Smooth muscle cell (in vitro differentiated cells): ENCODE measurements at regions not wholly inside any gene's neighbourhood (a gene's known extent, or its start where the extent isn't known, plus 50 kb on each side); places are given as distances from the start of the nearest gene placed in this dataset.

Experiments used
- DNase-seq: peaks from one replicate; lab custom pipeline; 2025; ENCODE audit not compliant: unreplicated experiment; lab: John Stamatoyannopoulos, UW
- H2AFZ ChIP-seq: fragments of 200-600 bp; sonication (generic); 2 replicates; pipeline ENCODE4 v1.6.0; 2016; ENCODE audit warnings: antibody characterized with exemption, low read depth, mild to moderate bottlenecking
- H3F3A ChIP-seq: fragments of 200-600 bp; sonication (generic); 2 replicates; pipeline ENCODE4 v1.6.0; 2017; ENCODE audit warnings: antibody characterized with exemption, low read depth
- H3K27ac ChIP-seq: fragments of 200-600 bp; sonication (generic); 2 replicates; pipeline ENCODE4 v1.5.1; 2016; ENCODE audit warnings: low read depth, mild to moderate bottlenecking
- H3K27me3 ChIP-seq: fragments of 200-600 bp; sonication (generic); 2 replicates; pipeline ENCODE4 v1.6.1; 2016; ENCODE audit warnings: low read depth, mild to moderate bottlenecking
- H3K36me3 ChIP-seq: fragments of 200-600 bp; sonication (generic); 2 replicates; pipeline ENCODE4 v1.5.1; 2016; ENCODE audit warnings: low read depth
- H3K4me1 ChIP-seq: fragments of 200-600 bp; sonication (generic); 2 replicates; pipeline ENCODE4 v1.5.1; 2016; ENCODE audit warnings: low read depth
- H3K4me2 ChIP-seq: fragments of 200-600 bp; sonication (generic); 2 replicates; pipeline ENCODE4 v1.6.0; 2016; ENCODE audit warnings: mild to moderate bottlenecking
- H3K4me3 ChIP-seq: fragments of 200-600 bp; sonication (generic); 2 replicates; pipeline ENCODE4 v1.5.1; 2016; ENCODE audit warnings: mild to moderate bottlenecking
- H3K79me2 ChIP-seq: fragments of 200-600 bp; sonication (generic); 2 replicates; pipeline ENCODE4 v1.6.0; 2016; ENCODE audit warnings: low read depth, mild to moderate bottlenecking
- H3K9ac ChIP-seq: fragments of 200-600 bp; sonication (generic); 2 replicates; pipeline ENCODE4 v1.6.0; 2016; ENCODE audit warnings: low read depth
- H3K9me3 ChIP-seq: fragments of 200-600 bp; sonication (generic); replicated peaks from 2 replicates; pipeline ENCODE4 v1.5.1; 2016; ENCODE audit warnings: low read depth
- H4K20me1 ChIP-seq: fragments of 200-600 bp; sonication (generic); 2 replicates; pipeline ENCODE4 v1.6.0; 2016; ENCODE audit warnings: low read depth
- WGBS: methylation state at CpG from one replicate; pipeline ENCODE4 v1.1.7; 2016; ENCODE audit warnings: low lambda C conversion rate; 5-methylcytosine and 5-hydroxymethylcytosine counted together
- TF ChIP-seq, protein P1 (sequence below): fragments of 200-600 bp; sonication (generic); IDR thresholded peaks from 2 replicates; pipeline ENCODE4 v1.5.1; 2017; ENCODE audit warnings: borderline replicate concordance, mild to moderate bottlenecking, antibody characterized with exemption; ENCODE audit not compliant: insufficient read depth, poor library complexity, severe bottlenecking

DNA sequence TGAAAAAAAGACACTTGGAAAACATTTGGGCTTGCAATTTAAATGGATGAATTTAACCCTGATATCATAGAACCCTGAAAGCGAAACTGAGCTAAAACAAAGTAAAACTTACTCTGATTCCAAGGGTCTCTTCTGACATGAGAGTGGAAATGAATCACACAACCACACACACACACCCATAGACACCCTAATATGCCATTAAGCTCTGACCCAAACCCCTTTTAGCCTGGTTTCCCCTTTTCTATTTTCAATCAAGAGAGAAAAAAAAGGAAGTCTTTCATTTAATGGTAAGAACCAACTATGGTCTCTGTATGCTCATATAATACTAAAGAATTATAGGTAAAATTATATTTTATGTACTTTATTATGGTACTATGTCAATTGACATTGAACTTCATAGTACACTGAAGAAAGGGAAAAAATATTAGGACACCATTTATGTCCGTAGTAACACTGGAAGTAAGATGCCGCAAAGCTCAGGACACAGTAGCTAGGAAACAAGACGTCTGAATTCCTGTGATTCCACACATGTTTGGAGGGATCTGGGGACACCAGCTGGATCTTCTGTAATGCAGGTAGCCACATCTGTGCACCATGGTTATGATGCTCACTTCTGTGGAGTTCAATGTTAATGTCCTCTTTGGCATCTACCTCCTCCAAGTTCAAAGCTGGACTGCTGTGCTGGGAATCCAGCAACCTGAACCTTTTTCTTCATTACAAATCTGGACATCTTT lies 95.8 kb downstream of the PCSK1 start:
- no peak overlapping the region for H3K4me2 ChIP-seq
- no peak overlapping the region for H3K9ac ChIP-seq
- H3K79me2 ChIP-seq, result no peaks in the 10 kb centered on the region
- H3K4me1 ChIP-seq, result peaks cover 7% of the 10 kb centered on the region
- H3K4me3 ChIP-seq, result no peak overlapping the region
- H3K27me3 ChIP-seq, result no peaks in the 10 kb centered on the region
- H3K9me3 ChIP-seq, result no peaks in the 10 kb centered on the region
- H3F3A ChIP-seq, result no peaks in the 10 kb centered on the region
- H3K27ac ChIP-seq, result no peak overlapping the region
- H2AFZ ChIP-seq, result no peak overlapping the region
- DNase-seq, result no peak
- 76% methylated on average over 4 of the region's 4 CpGs for whole genome bisulfite sequencing
- H3K36me3 ChIP-seq, result no peaks in the 10 kb centered on the region
- no peaks in the 10 kb centered on the region for H4K20me1 ChIP-seq
- TF ChIP-seq, protein P1, sequence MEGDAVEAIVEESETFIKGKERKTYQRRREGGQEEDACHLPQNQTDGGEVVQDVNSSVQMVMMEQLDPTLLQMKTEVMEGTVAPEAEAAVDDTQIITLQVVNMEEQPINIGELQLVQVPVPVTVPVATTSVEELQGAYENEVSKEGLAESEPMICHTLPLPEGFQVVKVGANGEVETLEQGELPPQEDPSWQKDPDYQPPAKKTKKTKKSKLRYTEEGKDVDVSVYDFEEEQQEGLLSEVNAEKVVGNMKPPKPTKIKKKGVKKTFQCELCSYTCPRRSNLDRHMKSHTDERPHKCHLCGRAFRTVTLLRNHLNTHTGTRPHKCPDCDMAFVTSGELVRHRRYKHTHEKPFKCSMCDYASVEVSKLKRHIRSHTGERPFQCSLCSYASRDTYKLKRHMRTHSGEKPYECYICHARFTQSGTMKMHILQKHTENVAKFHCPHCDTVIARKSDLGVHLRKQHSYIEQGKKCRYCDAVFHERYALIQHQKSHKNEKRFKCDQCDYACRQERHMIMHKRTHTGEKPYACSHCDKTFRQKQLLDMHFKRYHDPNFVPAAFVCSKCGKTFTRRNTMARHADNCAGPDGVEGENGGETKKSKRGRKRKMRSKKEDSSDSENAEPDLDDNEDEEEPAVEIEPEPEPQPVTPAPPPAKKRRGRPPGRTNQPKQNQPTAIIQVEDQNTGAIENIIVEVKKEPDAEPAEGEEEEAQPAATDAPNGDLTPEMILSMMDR, result no peak

DNA sequence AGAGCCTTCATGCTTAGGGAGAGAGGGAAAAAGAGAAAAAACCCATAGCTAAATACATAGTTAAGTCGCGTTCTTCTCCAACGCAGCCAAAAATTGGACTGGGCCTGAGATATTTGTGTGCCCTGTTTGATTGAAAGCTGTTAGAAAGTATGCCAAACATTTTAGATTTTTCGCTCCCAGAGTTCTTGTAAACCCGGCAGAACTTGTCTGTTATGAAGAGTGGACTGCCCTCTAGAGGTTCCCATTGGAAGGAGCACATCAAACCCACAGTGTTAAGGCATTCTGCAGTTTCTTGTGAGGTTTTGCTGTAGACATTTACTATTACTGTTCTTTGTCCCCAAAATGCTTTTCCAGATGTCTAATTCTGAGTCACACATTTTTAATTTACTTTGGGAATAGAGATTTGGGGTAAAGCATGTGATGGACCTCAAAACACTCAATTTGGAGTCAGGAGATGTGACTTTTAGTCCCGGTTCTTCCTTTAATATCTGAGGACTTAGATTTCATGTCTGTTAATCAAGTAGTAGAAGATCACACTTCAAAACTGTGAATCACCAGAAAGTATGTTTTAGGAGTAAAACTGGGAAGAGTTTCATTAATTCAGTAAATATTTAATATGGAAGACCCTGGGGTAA lies 96.6 kb downstream of the PCSK1 start:
- peak; percentile 1 for DNase-seq

DNA sequence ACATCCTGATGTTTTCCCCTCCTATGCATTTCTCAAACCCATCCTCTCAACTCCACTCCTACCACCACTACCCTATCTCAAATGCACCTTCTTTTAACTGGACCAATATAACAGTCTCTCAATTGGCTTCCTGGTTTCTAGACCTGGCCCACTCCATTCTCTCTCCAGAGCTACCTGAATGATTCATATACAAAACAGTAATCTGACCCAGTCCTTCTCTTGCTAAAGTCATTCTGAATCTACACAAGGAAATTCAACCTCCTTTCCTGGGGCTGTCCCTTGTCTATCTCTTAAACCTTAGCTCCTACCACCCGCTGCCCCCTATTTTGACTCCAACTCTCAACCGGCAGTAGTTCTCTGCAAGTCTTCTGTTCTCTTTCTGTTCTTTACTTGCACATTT lies 97.2 kb downstream of the PCSK1 start:
- 81% methylated on average over 2 of the region's 2 CpGs for WGBS
- Histone ChIP-seq H3K4me2 (peak overlapping the region; percentile 77), H4K20me1 (no peaks in the 10 kb centered on the region), H3K4me3 (peak overlapping the region; percentile 17), H3K9ac (peak overlapping the region; percentile 27), H3K27ac (no peak overlapping the region), H3K27me3 (no peaks in the 10 kb centered on the region), H3K79me2 (no peaks in the 10 kb centered on the region), H3F3A (no peaks in the 10 kb centered on the region), H2AFZ (peak overlapping the region; percentile 58), H3K9me3 (no peaks in the 10 kb centered on the region), H3K36me3 (no peaks in the 10 kb centered on the region), H3K4me1 (peaks cover 7% of the 10 kb centered on the region)
- DNase-seq, result no peak
- TF ChIP-seq, protein P1, result no peak

More for the DNA sequence above, 96.6 kb downstream of the PCSK1 start:
- Histone ChIP-seq H3K79me2 (no peaks in the 10 kb centered on the region), H3K4me1 (peaks cover 7% of the 10 kb centered on the region), H3K36me3 (no peaks in the 10 kb centered on the region), H3F3A (no peaks in the 10 kb centered on the region), H3K27ac (no peak overlapping the region), H3K4me3 (peak overlapping the region; percentile 17), H3K27me3 (no peaks in the 10 kb centered on the region), H3K9me3 (no peaks in the 10 kb centered on the region), H2AFZ (peak overlapping the region; percentile 58), H3K9ac (peak overlapping the region; percentile 27), H3K4me2 (peak overlapping the region; percentile 77), H4K20me1 (no peaks in the 10 kb centered on the region)
- 18% methylated on average over 6 of the region's 6 CpGs for WGBS
- TF ChIP-seq, protein P1, result peak; percentile 85

DNA sequence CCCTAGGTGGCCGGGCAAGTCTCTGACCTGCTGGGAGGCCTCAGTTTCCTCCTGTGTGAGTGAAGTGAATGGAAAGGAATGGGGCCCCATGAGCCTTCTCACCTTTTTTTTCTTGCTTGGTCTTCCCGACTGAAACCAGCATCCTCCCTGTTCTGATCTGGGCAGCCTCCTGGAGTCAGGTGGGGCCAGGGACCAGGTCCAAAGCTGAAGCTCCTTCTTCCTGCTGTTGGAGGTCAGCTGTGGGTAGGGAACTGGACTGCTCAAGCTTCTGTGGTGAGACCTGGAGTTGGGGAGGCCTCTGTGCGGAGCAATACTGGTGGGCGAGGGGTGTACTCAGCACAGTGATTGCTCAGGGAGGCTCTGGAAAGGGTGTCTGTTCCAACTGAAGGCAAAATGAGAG lies 99.7 kb downstream of the PCSK1 start:
- Histone ChIP-seq H3K27ac (no peak overlapping the region), H3K36me3 (no peaks in the 10 kb centered on the region), H3F3A (no peaks in the 10 kb centered on the region), H3K4me3 (no peak overlapping the region), H3K79me2 (no peaks in the 10 kb centered on the region), H3K27me3 (no peaks in the 10 kb centered on the region), H3K9me3 (no peaks in the 10 kb centered on the region), H3K4me2 (no peak overlapping the region), H3K9ac (no peak overlapping the region), H3K4me1 (peaks cover 7% of the 10 kb centered on the region), H2AFZ (no peak overlapping the region), H4K20me1 (no peaks in the 10 kb centered on the region)
- TF ChIP-seq, protein P1, result no peak
- DNase-seq, result no peak
- WGBS, result 85% methylated on average over 4 of the region's 4 CpGs
